Keratinocyte (primary cell): ENCODE measurements at regions not wholly inside any gene's neighbourhood (a gene's known extent, or its start where the extent isn't known, plus 50 kb on each side); places are given as distances from the start of the nearest gene placed in this dataset.

ENCODE experiments used
- DNase-seq: peaks from one replicate; pipeline ENCODE4 v3.0.0-alpha.2; 2011; ENCODE audit warnings: low read depth, missing footprints, low spot score
- FAIRE-seq: peaks from 2 replicates; lab custom pipeline; 2011; peaks lifted over from hg19 to GRCh38; lab: Jason Lieb, UNC
- H2AFZ ChIP-seq: 2 replicates; pipeline ENCODE4 v1.6.0; 2012; ENCODE audit warnings: low read length, control low read depth, inconsistent platforms; ENCODE audit not compliant: control insufficient read depth
- H3K27ac ChIP-seq: 2 replicates; pipeline ENCODE4 v1.5.1; 2011; ENCODE audit warnings: low read length; ENCODE audit not compliant: control insufficient read depth, insufficient read depth
- H3K27me3 ChIP-seq: 3 replicates; pipeline ENCODE4 v1.6.0; 2011; ENCODE audit warnings: low read length; ENCODE audit not compliant: control insufficient read depth, insufficient read depth; ENCODE audit errors: extremely low read depth
- H3K36me3 ChIP-seq, 2 experiments: 2 replicates in 1 of 2; 3 replicates in 1 of 2; pipeline ENCODE4 v1.5.1; 2011; ENCODE audit warnings: low read length in 2 of 2, mild to moderate bottlenecking in 1 of 2; ENCODE audit not compliant: control insufficient read depth in 2 of 2, insufficient read depth in 2 of 2; ENCODE audit errors: extremely low read depth in 1 of 2
- H3K4me1 ChIP-seq: 3 replicates; pipeline ENCODE4 v1.5.1; 2011; ENCODE audit warnings: low read length; ENCODE audit not compliant: control insufficient read depth, insufficient read depth; ENCODE audit errors: extremely low read depth
- H3K4me2 ChIP-seq: 3 replicates; pipeline ENCODE4 v1.6.0; 2011; ENCODE audit warnings: low read depth, low read length; ENCODE audit not compliant: control insufficient read depth, insufficient read depth; ENCODE audit errors: extremely low read depth
- H3K4me3 ChIP-seq, 3 experiments: fragments of 200-600 bp in 1 of 3; sonication (generic) in 1 of 3; 2 replicates in 2 of 3; 3 replicates in 1 of 3; pipeline ENCODE4 v1.5.1; 2011 to 2016; ENCODE audit warnings: low read length in 3 of 3, mild to moderate bottlenecking in 3 of 3, control low read depth in 2 of 3, inconsistent platforms in 1 of 3, low read depth in 1 of 3, mixed read lengths in 1 of 3, mixed run types in 1 of 3, moderate library complexity in 1 of 3; ENCODE audit not compliant: control insufficient read depth in 2 of 3, insufficient read depth in 2 of 3; ENCODE audit errors: extremely low read depth in 1 of 3
- H3K79me2 ChIP-seq: 2 replicates; pipeline ENCODE4 v1.6.0; 2012; ENCODE audit warnings: low read length; ENCODE audit not compliant: control insufficient read depth, insufficient read depth
- H3K9ac ChIP-seq: 3 replicates; pipeline ENCODE4 v1.6.0; 2011; ENCODE audit warnings: low read length; ENCODE audit not compliant: control insufficient read depth, insufficient read depth; ENCODE audit errors: extremely low read depth
- H3K9me1 ChIP-seq: 3 replicates; pipeline ENCODE4 v1.6.0; 2011; ENCODE audit warnings: low read length; ENCODE audit not compliant: control insufficient read depth, insufficient read depth; ENCODE audit errors: extremely low read depth
- H3K9me3 ChIP-seq: 2 replicates; pipeline ENCODE4 v1.5.1; 2012; ENCODE audit warnings: low read depth, low read length; ENCODE audit not compliant: control insufficient read depth
- H4K20me1 ChIP-seq: 3 replicates; pipeline ENCODE4 v1.6.0; 2011; ENCODE audit warnings: low read length; ENCODE audit not compliant: control insufficient read depth, insufficient read depth; ENCODE audit errors: extremely low read depth
- CTCF ChIP-seq, 3 experiments: IDR thresholded peaks in 1 of 3; conservative IDR thresholded peaks in 1 of 3; optimal IDR thresholded peaks in 1 of 3; 2 replicates in 2 of 3; 3 replicates in 1 of 3; pipeline versions ENCODE3 to v1.5.1; 2011; ENCODE audit warnings: low read length in 3 of 3, mild to moderate bottlenecking in 3 of 3, moderate library complexity in 2 of 3, control low read depth in 1 of 3, inconsistent platforms in 1 of 3; ENCODE audit not compliant: insufficient read depth in 2 of 3; ENCODE audit errors: extremely low read depth in 1 of 3
- EZH2 ChIP-seq: IDR thresholded peaks from one replicate; pipeline ENCODE4 v1.6.1; 2012; ENCODE audit warnings: inconsistent platforms, mild to moderate bottlenecking, low read length, moderate library complexity
- dilution Hi-C: fragments of 300-500 bp; cut with MboI; formaldehyde crosslinking; loops from one replicate; pipeline ENCODE4 v1.7.0; 2020; ENCODE audit warnings: low sequenced_read_pairs; ENCODE audit not compliant: extremely low pct_ligation_motif_present

DNA sequence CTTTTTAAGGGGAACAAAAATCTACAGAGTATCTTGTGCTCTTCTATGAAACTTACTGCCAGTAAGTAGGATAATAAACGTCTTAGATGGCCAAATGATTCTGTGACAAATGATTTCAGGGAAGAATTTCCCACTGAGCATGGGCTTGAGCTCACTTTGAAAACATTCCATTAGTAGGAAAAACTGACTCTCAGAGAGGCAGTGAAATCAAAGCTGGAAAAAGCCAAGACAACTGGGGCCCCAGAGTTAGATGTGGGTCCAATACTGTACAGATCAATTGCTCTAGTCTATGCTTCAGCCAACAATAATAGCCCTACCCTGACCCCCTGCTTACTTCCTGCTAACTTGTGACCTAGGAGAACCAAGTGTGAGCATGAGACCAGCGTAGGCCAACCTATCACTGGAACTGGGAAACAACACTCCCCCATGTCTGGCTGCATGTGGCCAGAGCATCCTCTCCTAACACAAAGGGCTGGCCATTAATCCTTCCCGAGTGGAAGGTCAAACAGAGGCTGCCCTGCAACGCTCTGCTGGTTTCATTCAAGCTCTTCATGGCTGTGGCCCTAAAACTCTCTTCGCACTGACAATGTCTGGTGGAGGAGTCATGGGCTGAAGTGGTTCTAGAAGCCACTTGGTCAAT is 68.8 kb downstream of the FOXB1 start:
- TF ChIP-seq EZH2 (no peak), CTCF (optimal IDR thresholded peaks at IDR 0.05 in 1 of 3, IDR thresholded peaks at IDR 0.05 in 1 of 3, conservative IDR thresholded peaks at IDR 0.05 in 1 of 3; ENCODE audit: extremely low read depth in 1 of 3, insufficient read depth in 2 of 3, low read length in 3 of 3) (no peak)
- no peak overlapping the region for H3K4me2 ChIP-seq
- no peak overlapping the region for H2AFZ ChIP-seq
- no peaks in the 10 kb centered on the region for H3K36me3 ChIP-seq
- no peak overlapping the region for H3K9ac ChIP-seq
- no peaks in the 10 kb centered on the region for H3K27me3 ChIP-seq
- H4K20me1 ChIP-seq: no peaks in the 10 kb centered on the region
- no peak for DNase-seq
- no peaks in the 10 kb centered on the region for H3K79me2 ChIP-seq
- dilution Hi-C loops: no loop called here
- no peak for FAIRE-seq
- no peaks in the 10 kb centered on the region for H3K9me1 ChIP-seq
- peaks cover 10% of the 10 kb centered on the region for H3K4me1 ChIP-seq
- H3K4me3 ChIP-seq: no peak overlapping the region
- H3K27ac ChIP-seq: no peak overlapping the region
- no peaks in the 10 kb centered on the region for H3K9me3 ChIP-seq

GRCh38 chr15:60073466-60073840 is 69.3 kb downstream of the FOXB1 start:
- H3K27ac ChIP-seq: no peak overlapping the region
- H3K27me3 ChIP-seq: no peaks in the 10 kb centered on the region
- no peak for DNase-seq
- H3K9me3 ChIP-seq: no peaks in the 10 kb centered on the region
- no peaks in the 10 kb centered on the region for H3K9me1 ChIP-seq
- H3K4me1 ChIP-seq: peaks cover 10% of the 10 kb centered on the region
- no peak overlapping the region for H3K4me3 ChIP-seq
- H4K20me1 ChIP-seq: no peaks in the 10 kb centered on the region
- no peak for FAIRE-seq
- H3K36me3 ChIP-seq: no peaks in the 10 kb centered on the region
- no peaks in the 10 kb centered on the region for H3K79me2 ChIP-seq
- TF ChIP-seq EZH2: no peak
- TF ChIP-seq CTCF (optimal IDR thresholded peaks at IDR 0.05 in 1 of 3, IDR thresholded peaks at IDR 0.05 in 1 of 3, conservative IDR thresholded peaks at IDR 0.05 in 1 of 3; ENCODE audit: extremely low read depth in 1 of 3, insufficient read depth in 2 of 3, low read length in 3 of 3): no peak
- H2AFZ ChIP-seq: no peak overlapping the region
- dilution Hi-C loops: no loop called here
- no peak overlapping the region for H3K4me2 ChIP-seq
- no peak overlapping the region for H3K9ac ChIP-seq
